Lower leg skin (tissue), 3 donors: ENCODE measurements at regions not wholly inside any gene's neighbourhood (a gene's known extent, or its start where the extent isn't known, plus 50 kb on each side); places are given as distances from the start of the nearest gene placed in this dataset.

Experiments
- CTCF ChIP-seq, 3 donors: fragments of 450-650 bp; IDR thresholded peaks; one replicate each; pipeline ENCODE4 v1.5.1; 2016; ENCODE audit warnings: antibody characterized with exemption in 3 of 3, mild to moderate bottlenecking in 3 of 3, moderate library complexity in 2 of 3
- POLR2A ChIP-seq, 2 donors: fragments of 450-650 bp; IDR thresholded peaks; one replicate each; pipeline ENCODE4 v1.6.1; 2016 to 2017; ENCODE audit warnings: antibody characterized with exemption in 2 of 2, mild to moderate bottlenecking in 1 of 2, moderate library complexity in 1 of 2

- TF ChIP-seq CTCF (IDR thresholded peaks at IDR 0.05) (no peak), POLR2A (IDR thresholded peaks at IDR 0.05) (no peak)
Measured at GRCh38 chr3:88408097-88408496, 258.3 kb downstream of the C3orf38 start.
